B cell (primary cell): ENCODE measurements at regions not wholly inside any gene's neighbourhood (a gene's known extent, or its start where the extent isn't known, plus 50 kb on each side); places are given as distances from the start of the nearest gene placed in this dataset.

ENCODE experiments used
- ATAC-seq: fragments of 200-7000 bp; cut with Tn5 transposase; one replicate; pipeline ENCODE4 v1.10.0; 2021; ENCODE audit warnings: low read depth, mild to moderate bottlenecking, moderate number of reproducible peaks, moderate library complexity
- CTCF ChIA-PET: fragments of 350-600 bp; sonication (Branson Sonifier 250); formaldehyde crosslinking; loops from one replicate; lab custom pipeline; 2021; ENCODE audit warnings: antibody characterized with exemption, inconsistent platforms; lab: Charles Lee
- POLR2A ChIA-PET: fragments of 350-600 bp; sonication (Branson Sonifier 250); formaldehyde crosslinking; loops from one replicate; lab custom pipeline; 2021; ENCODE audit warnings: antibody characterized with exemption; lab: Charles Lee
- DNase-seq: peaks from one replicate; pipeline ENCODE4 v3.0.0; 2013
- H2AFZ ChIP-seq: 2 replicates; pipeline ENCODE4 v1.6.1; 2012; ENCODE audit warnings: mild to moderate bottlenecking, low read depth, low read length; ENCODE audit not compliant: insufficient read depth, poor library complexity, severe bottlenecking
- H3K27ac ChIP-seq, 2 donors: 1 replicate in 1 of 2; 2 replicates in 1 of 2; pipeline ENCODE4 v1.5.1; 2012 to 2013; ENCODE audit warnings: low read length in 2 of 2, mild to moderate bottlenecking in 2 of 2, moderate library complexity in 1 of 2
- H3K27me3 ChIP-seq, 4 experiments: fragments of 200-600 bp in 1 of 4; sonication (generic) in 1 of 4; replicated peaks in 1 of 4; 1 replicate in 2 of 4; 2 replicates in 2 of 4; pipeline versions ENCODE4 v1.6.1 to v1.7.0; 2013 to 2016; ENCODE audit warnings: low read length in 3 of 4, mild to moderate bottlenecking in 2 of 4, mixed read lengths in 1 of 4, moderate library complexity in 1 of 4; ENCODE audit not compliant: insufficient read depth in 4 of 4, control insufficient read depth in 3 of 4; ENCODE audit errors: control extremely low read depth in 1 of 4
- H3K36me3 ChIP-seq, 2 experiments: replicated peaks in 1 of 2; 1 replicate in 1 of 2; 2 replicates in 1 of 2; pipeline versions ENCODE4 v1.6.1 to v1.7.1; 2013; ENCODE audit warnings: low read length in 1 of 2; ENCODE audit not compliant: insufficient read depth in 2 of 2, control insufficient read depth in 1 of 2; ENCODE audit errors: control extremely low read depth in 1 of 2, extremely low read depth in 1 of 2
- H3K4me1 ChIP-seq, 2 donors: fragments of 200-600 bp in 1 of 2; sonication (generic) in 1 of 2; 1 replicate in 1 of 2; 2 replicates in 1 of 2; pipeline versions ENCODE4 v1.5.1 to v1.6.1; 2013 to 2017; ENCODE audit warnings: low read length in 2 of 2; ENCODE audit not compliant: control insufficient read depth in 2 of 2, insufficient read depth in 2 of 2
- H3K4me2 ChIP-seq: replicated peaks from 2 replicates; pipeline ENCODE3; 2012; ENCODE audit warnings: mild to moderate bottlenecking, low read depth, low read length; ENCODE audit not compliant: poor library complexity, severe bottlenecking
- H3K4me3 ChIP-seq, 5 experiments: fragments of 200-600 bp in 1 of 5; sonication (generic) in 1 of 5; 1 replicate in 3 of 5; 2 replicates in 2 of 5; pipeline versions ENCODE4 v1.5.1 to v1.7.0; 2011 to 2016; ENCODE audit warnings: low read length in 4 of 5, mild to moderate bottlenecking in 4 of 5, low read depth in 2 of 5, control low read depth in 1 of 5, moderate library complexity in 1 of 5; ENCODE audit not compliant: insufficient read depth in 1 of 5; ENCODE audit errors: control extremely low read depth in 1 of 5, extremely low read depth in 1 of 5
- H3K79me2 ChIP-seq: fragments of 200-600 bp; sonication (generic); one replicate; pipeline ENCODE4 v1.6.0; 2016; ENCODE audit warnings: low read length; ENCODE audit not compliant: control insufficient read depth, insufficient read depth
- H3K9ac ChIP-seq: fragments of 200-600 bp; sonication (generic); 2 replicates; pipeline ENCODE4 v1.6.1; 2017; ENCODE audit warnings: mild to moderate bottlenecking, low read length, moderate library complexity
- H3K9me3 ChIP-seq, 3 donors: one replicate each; pipeline versions ENCODE4 v1.6.1 to v1.7.1; 2013; ENCODE audit warnings: low read length in 2 of 3; ENCODE audit not compliant: control insufficient read depth in 2 of 3, insufficient read depth in 1 of 3; ENCODE audit errors: control extremely low read depth in 1 of 3
- H4K20me1 ChIP-seq: 2 replicates; pipeline ENCODE4 v1.6.0; 2012; ENCODE audit warnings: mild to moderate bottlenecking, low read length; ENCODE audit not compliant: insufficient read depth, control insufficient read depth, poor library complexity, severe bottlenecking
- H3K27ac Mint-ChIP-seq: one replicate; pipeline ENCODE4 v1.8.0; 2021; ENCODE audit warnings: mixed read lengths
- H3K27me3 Mint-ChIP-seq: one replicate; pipeline ENCODE4 v1.8.0; 2021; ENCODE audit warnings: mixed read lengths
- H3K4me1 Mint-ChIP-seq: one replicate; pipeline ENCODE4 v1.8.0; 2021; ENCODE audit warnings: mixed read lengths
- H3K4me3 Mint-ChIP-seq: one replicate; pipeline ENCODE4 v1.8.0; 2021; ENCODE audit warnings: mixed read lengths
- H3K9me3 Mint-ChIP-seq: one replicate; pipeline ENCODE4 v1.8.0; 2022; ENCODE audit warnings: mixed read lengths; ENCODE audit not compliant: insufficient read depth
- CTCF ChIP-seq: fragments of 200-600 bp; IDR thresholded peaks from one replicate; pipeline ENCODE4 v1.8.0; 2022; ENCODE audit warnings: antibody characterized with exemption, mild to moderate bottlenecking
- EZH2 ChIP-seq: IDR thresholded peaks from 2 replicates; pipeline ENCODE4 v1.6.1; 2012; ENCODE audit warnings: borderline replicate concordance, low read depth, mild to moderate bottlenecking, moderate library complexity, low read length; ENCODE audit not compliant: insufficient read depth, poor library complexity, severe bottlenecking
- WGBS: methylation state at CpG from one replicate; pipeline ENCODE4 v1.1.5; 2013; ENCODE audit warnings: missing lambda C conversion rate; ENCODE audit not compliant: insufficient coverage; 5-methylcytosine and 5-hydroxymethylcytosine counted together
- intact Hi-C: fragments of 100-400 bp; cut with micrococcal nuclease; formaldehyde crosslinking; loops from one replicate; pipeline ENCODE4 v1.10.0; 2022

DNA sequence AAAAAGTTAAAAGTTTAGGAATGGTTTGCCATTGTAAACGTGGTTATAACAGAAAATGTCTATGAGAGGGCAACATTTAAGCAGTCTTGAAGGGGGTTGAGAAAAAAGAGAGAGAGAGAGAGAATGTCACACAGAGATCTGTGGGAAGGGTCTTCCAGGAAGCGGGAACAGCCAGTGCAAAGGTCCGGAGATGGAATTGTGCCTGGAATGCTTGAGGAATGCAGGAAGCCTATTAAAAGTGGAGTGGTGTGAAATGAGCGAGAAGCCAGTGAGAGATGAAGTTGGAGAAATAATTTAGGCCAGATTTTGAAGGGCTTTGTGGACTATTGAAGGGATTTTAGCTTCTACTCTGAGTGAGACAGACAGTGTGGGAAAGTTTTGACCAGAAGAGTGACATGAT, 406.8 kb upstream of the TBX3 start:
- intact Hi-C loops = no loop called here
- peaks cover 0 to 10% (median 0%) of the 10 kb centered on the region in 3 donors for H3K9me3 ChIP-seq
- ChIA-PET CTCF (no interaction called here), POLR2A (no interaction called here)
- WGBS = 71% methylated on average over 4 of the region's 4 CpGs
- no peak overlapping the region for H3K27ac ChIP-seq
- H2AFZ ChIP-seq = no peak overlapping the region
- H3K4me2 ChIP-seq = no peak overlapping the region
- no peak overlapping the region for H3K9ac ChIP-seq
- DNase-seq (no peak), ATAC-seq (no peak)
- no peaks in the 10 kb centered on the region for H3K27me3 Mint-ChIP-seq
- H3K27ac Mint-ChIP-seq = no peak overlapping the region
- no peak for TF ChIP-seq EZH2
- no peak for TF ChIP-seq CTCF
- H3K36me3 ChIP-seq = no peaks in the 10 kb centered on the region
- H3K9me3 Mint-ChIP-seq = peaks cover 3% of the 10 kb centered on the region
- H3K79me2 ChIP-seq = no peaks in the 10 kb centered on the region
- H3K4me1 ChIP-seq = no peaks in the 10 kb centered on the region
- no peaks in the 10 kb centered on the region for H4K20me1 ChIP-seq
- H3K27me3 ChIP-seq = no peaks in the 10 kb centered on the region
- H3K4me3 ChIP-seq = no peak overlapping the region
- H3K4me3 Mint-ChIP-seq = no peak overlapping the region
- H3K4me1 Mint-ChIP-seq = no peaks in the 10 kb centered on the region

DNA sequence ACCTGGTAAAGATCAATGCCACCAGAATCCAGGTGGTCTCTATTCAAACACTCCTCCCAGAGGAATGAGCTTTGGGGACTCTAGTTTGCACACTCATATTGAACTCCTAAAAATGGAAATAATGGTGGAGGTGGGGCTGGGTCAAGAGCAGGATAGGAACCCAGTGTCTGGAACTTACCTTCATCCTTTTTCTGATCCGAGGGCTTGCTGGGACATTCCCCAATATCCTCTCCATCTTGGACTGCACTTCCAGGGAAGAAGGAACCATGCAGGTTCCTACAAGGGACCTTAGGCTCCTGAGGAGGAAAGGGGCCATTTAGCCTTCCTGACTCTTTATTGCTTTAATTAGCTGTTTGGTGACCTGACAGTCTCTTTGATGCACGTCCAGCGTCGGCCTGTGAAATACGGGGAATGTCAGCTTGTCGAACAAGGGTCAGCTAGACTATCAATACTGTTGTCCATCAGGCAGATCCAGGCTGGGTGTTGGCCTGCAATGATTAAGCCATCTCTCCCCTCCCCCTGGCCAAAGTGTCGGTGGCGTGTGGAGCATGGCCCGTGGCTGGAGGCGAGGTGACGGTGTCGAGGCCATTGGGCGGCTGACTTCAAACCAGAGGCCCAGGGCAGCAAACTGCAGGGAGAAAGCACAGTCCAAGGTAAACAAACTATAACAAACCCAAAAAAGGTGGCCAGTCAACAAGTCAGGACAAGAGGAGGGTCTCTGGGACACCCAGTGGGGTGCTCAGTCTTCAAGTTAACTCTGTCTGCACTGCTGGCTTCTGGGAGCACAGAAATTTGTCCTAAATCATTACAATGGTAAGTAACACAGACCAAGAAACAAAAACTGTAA, 405.2 kb upstream of the TBX3 start:
- Mint-ChIP-seq H3K27me3 (no peaks in the 10 kb centered on the region), H3K27ac (no peak overlapping the region), H3K4me3 (no peak overlapping the region), H3K9me3 (peaks cover 3% of the 10 kb centered on the region), H3K4me1 (no peaks in the 10 kb centered on the region)
- peaks cover 0 to 10% (median 0%) of the 10 kb centered on the region in 3 donors for H3K9me3 ChIP-seq
- H2AFZ ChIP-seq = no peak overlapping the region
- H3K36me3 ChIP-seq = no peaks in the 10 kb centered on the region
- no peaks in the 10 kb centered on the region for H4K20me1 ChIP-seq
- no peak overlapping the region for H3K4me2 ChIP-seq
- no peak overlapping the region for H3K27ac ChIP-seq
- ATAC-seq (no peak), DNase-seq (no peak)
- H3K27me3 ChIP-seq = no peaks in the 10 kb centered on the region
- no peaks in the 10 kb centered on the region for H3K79me2 ChIP-seq
- no peak overlapping the region for H3K4me3 ChIP-seq
- TF ChIP-seq EZH2 (no peak), CTCF (no peak)
- no peak overlapping the region for H3K9ac ChIP-seq
- CTCF ChIA-PET = no interaction called here
- no peaks in the 10 kb centered on the region for H3K4me1 ChIP-seq
- POLR2A ChIA-PET = no interaction called here
- intact Hi-C loops = no loop called here
- 84% methylated on average over 11 of the region's 13 CpGs for WGBS
